GM21367 (cell line): ENCODE measurements at regions not wholly inside any gene's neighbourhood (a gene's known extent, or its start where the extent isn't known, plus 50 kb on each side); places are given as distances from the start of the nearest gene placed in this dataset.
"Not testable (repeated sequence)": the region's sequence is repeated elsewhere in the genome, so short reads cannot be mapped to it uniquely, and the experiment has no call there.

Source experiments
- ATAC-seq: cut with Tn5 transposase; IDR thresholded peaks from one replicate; pipeline ENCODE4 v1.9.1; 2021; ENCODE audit not compliant: unreplicated experiment

GRCh38 chr6:140039364-140039763 lies 664.9 kb upstream of the CITED2 start:
- ATAC-seq = no peak

- ATAC-seq = no peak
Observed at GRCh38 chr6:140036196-140036595, 661.7 kb upstream of the CITED2 start.

GRCh38 chr6:140032189-140032588 lies 657.7 kb upstream of the CITED2 start:
- ATAC-seq = no peak

GRCh38 chr6:140029551-140029950 lies 655.1 kb upstream of the CITED2 start:
- no peak for ATAC-seq

GRCh38 chr6:140027219-140027618 lies 652.8 kb upstream of the CITED2 start:
- no peak for ATAC-seq

- ATAC-seq = no peak
Observed at GRCh38 chr6:140026546-140026945, 652.1 kb upstream of the CITED2 start.

GRCh38 chr6:140025171-140025570 lies 650.7 kb upstream of the CITED2 start:
- ATAC-seq = no peak

- no peak for ATAC-seq
Observed at GRCh38 chr6:140020207-140020791, 645.9 kb upstream of the CITED2 start.

GRCh38 chr6:140018588-140018987 lies 644.1 kb upstream of the CITED2 start:
- ATAC-seq = no peak

GRCh38 chr6:140017470-140017869 lies 643.0 kb upstream of the CITED2 start:
- no peak for ATAC-seq

GRCh38 chr6:140012150-140012549 lies 637.7 kb upstream of the CITED2 start:
- ATAC-seq = no peak

GRCh38 chr6:140011537-140011936 lies 637.1 kb upstream of the CITED2 start:
- no peak for ATAC-seq

- ATAC-seq = no peak
Observed at GRCh38 chr6:140009286-140009685, 634.8 kb upstream of the CITED2 start.

- no peak for ATAC-seq
Observed at GRCh38 chr6:140007525-140007924, 633.1 kb upstream of the CITED2 start.

- no peak for ATAC-seq
Observed at GRCh38 chr6:140003217-140003616, 628.8 kb upstream of the CITED2 start.

- no peak for ATAC-seq
Observed at GRCh38 chr6:140002396-140003022, 628.1 kb upstream of the CITED2 start.

- ATAC-seq = no peak
Observed at GRCh38 chr6:140001821-140002341, 627.4 kb upstream of the CITED2 start.

GRCh38 chr6:140001005-140001404 lies 626.6 kb upstream of the CITED2 start:
- no peak for ATAC-seq

GRCh38 chr6:139999661-140000060 lies 625.2 kb upstream of the CITED2 start:
- not testable (repeated sequence) for ATAC-seq

GRCh38 chr6:139998478-139998877 lies 624.0 kb upstream of the CITED2 start:
- not testable (repeated sequence) for ATAC-seq

- ATAC-seq = peak; percentile 82
Observed at GRCh38 chr6:139996253-139996834, 621.9 kb upstream of the CITED2 start.

- ATAC-seq = no peak
Observed at GRCh38 chr6:139994998-139995397, 620.5 kb upstream of the CITED2 start.
